Activated T-helper 1 cell treated with anti-CD3 and anti-CD28 coated beads, Interleukin-12 subunit alpha, Interleukin-12 subunit beta, Interleukin-2, Interleukin-4 antibody, amounts not matched to agents 30 ng/mL and 10 ng/mL and 1 ng/mL, durations not matched to agents 14 hours and 24 hours and 36 hours (primary cell): ENCODE measurements at regions not wholly inside any gene's neighbourhood (a gene's known extent, or its start where the extent isn't known, plus 50 kb on each side); places are given as distances from the start of the nearest gene placed in this dataset.
"Not testable (repeated sequence)": the region's sequence is repeated elsewhere in the genome, so short reads cannot be mapped to it uniquely, and the experiment has no call there.

Experiments used
- DNase-seq: peaks from one replicate; pipeline ENCODE4 v3.0.0; 2021; ENCODE audit warnings: low spot score
- H3K27ac Mint-ChIP-seq: one replicate; pipeline ENCODE4 v1.8.0; 2021; ENCODE audit warnings: mild to moderate bottlenecking, mixed read lengths
- H3K27me3 Mint-ChIP-seq: one replicate; pipeline ENCODE4 v1.8.0; 2022; ENCODE audit warnings: mild to moderate bottlenecking, moderate library complexity, mixed read lengths; ENCODE audit not compliant: insufficient read depth
- H3K36me3 Mint-ChIP-seq: one replicate; pipeline ENCODE4 v1.8.0; 2021; ENCODE audit warnings: low read depth, mixed read lengths
- H3K4me1 Mint-ChIP-seq: one replicate; pipeline ENCODE4 v1.8.0; 2021; ENCODE audit warnings: low read depth, mixed read lengths
- H3K4me3 Mint-ChIP-seq: one replicate; pipeline ENCODE4 v1.8.0; 2021; ENCODE audit warnings: mild to moderate bottlenecking, moderate library complexity, mixed read lengths
- H3K9me3 Mint-ChIP-seq: one replicate; pipeline ENCODE4 v1.8.0; 2021; ENCODE audit warnings: mixed read lengths
- intact Hi-C: fragments of 100-400 bp; cut with micrococcal nuclease; formaldehyde crosslinking; loops from one replicate; pipeline ENCODE4 v1.15.1; 2024

DNA sequence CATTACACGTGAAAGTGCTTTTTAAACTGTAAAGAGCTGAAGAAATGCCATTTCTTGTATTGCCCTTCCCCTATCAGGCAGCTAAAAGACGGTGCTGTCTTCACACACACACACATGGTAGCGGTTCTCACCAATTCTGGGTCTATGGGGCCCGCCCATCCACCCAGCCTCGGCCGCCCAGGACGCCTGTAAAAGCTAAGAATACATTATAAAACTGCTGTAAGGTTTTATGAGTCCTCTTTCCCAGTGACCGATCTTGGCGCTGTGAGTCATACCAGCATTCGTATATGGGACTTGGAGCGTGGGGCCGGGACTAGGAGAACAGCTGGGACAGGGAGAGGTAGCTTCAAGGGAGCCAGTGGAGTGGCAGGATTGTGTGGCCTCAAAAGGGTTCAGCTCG lies 149.7 kb upstream of the CADM1 start:
- H3K36me3 Mint-ChIP-seq: no peaks in the 10 kb centered on the region
- intact Hi-C loops: no loop called here
- peaks cover 14% of the 10 kb centered on the region for H3K27me3 Mint-ChIP-seq
- H3K27ac Mint-ChIP-seq: no peak overlapping the region
- no peak for DNase-seq
- no peak overlapping the region for H3K4me3 Mint-ChIP-seq
- H3K4me1 Mint-ChIP-seq: no peaks in the 10 kb centered on the region
- no peaks in the 10 kb centered on the region for H3K9me3 Mint-ChIP-seq

DNA sequence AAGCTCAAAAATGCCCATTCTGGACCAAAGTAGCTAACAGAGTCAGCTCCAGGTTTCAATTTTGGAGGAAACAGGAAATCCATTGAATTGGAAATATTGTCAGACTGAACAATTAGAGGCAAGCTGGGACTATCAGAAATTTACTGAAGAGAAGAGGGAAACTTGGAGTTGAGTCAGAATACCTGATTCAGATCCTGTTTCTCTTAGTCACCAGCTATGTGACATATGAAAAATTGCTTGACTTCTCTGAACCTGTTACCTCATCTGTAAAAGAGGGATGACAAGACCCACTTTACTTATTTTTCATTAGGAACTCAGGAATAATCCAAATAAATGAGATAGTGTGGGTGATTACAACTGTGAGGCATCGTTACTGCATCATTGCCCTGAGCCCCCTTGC lies 148.9 kb upstream of the CADM1 start:
- no peaks in the 10 kb centered on the region for H3K9me3 Mint-ChIP-seq

DNA sequence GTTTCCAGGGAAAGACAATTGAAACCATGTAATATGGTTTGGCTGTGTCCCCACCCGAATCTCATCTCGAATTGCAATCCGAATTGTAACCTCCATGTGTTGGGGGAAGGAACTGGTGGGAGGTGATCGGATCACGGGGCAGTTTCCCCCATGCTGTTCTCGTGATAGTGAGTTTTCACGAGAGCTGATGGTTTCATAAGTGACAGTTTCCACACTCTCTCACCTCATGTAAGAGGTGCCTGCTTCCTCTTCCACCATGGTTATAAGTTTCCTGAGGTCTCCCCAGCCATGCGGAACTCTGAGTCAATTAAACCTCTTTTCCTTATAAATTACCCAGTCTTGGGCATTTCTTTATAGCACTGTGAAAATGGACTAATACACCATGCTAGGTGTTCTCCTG lies 148.3 kb upstream of the CADM1 start:
- intact Hi-C loops: no loop called here
- Mint-ChIP-seq H3K27me3 (peaks cover 7% of the 10 kb centered on the region), H3K27ac (no peak overlapping the region), H3K4me1 (no peaks in the 10 kb centered on the region), H3K36me3 (no peaks in the 10 kb centered on the region), H3K9me3 (no peaks in the 10 kb centered on the region), H3K4me3 (no peak overlapping the region)
- DNase-seq: no peak

More for the DNA sequence above, 148.9 kb upstream of the CADM1 start:
- Mint-ChIP-seq H3K27me3 (peaks cover 8% of the 10 kb centered on the region), H3K27ac (no peak overlapping the region), H3K4me3 (no peak overlapping the region), H3K4me1 (no peaks in the 10 kb centered on the region), H3K36me3 (no peaks in the 10 kb centered on the region)
- DNase-seq: no peak
- intact Hi-C loops: no loop called here

DNA sequence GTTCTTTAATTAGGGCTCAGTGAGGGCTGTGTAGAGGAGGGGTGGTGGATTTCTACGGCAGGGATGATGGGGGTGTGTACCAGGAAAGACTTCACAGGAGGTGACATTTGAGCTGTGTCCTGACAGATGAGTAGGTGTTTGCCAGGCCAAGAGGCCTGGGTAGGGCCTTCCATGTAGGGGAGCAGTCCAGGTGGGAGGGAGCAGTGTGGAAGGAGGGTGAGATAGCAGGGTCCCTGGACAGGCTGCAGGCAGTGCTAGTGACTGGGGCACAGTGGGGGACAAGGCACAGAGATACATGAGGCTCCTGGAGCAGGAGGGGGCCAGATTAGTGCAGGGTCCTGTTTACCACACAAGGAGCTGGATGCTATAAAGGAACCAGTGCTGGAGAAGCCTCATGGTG lies 147.9 kb upstream of the CADM1 start:
- H3K4me1 Mint-ChIP-seq: no peaks in the 10 kb centered on the region
- no peaks in the 10 kb centered on the region for H3K9me3 Mint-ChIP-seq
- no peaks in the 10 kb centered on the region for H3K36me3 Mint-ChIP-seq
- H3K27me3 Mint-ChIP-seq: peaks cover 3% of the 10 kb centered on the region
- H3K27ac Mint-ChIP-seq: no peak overlapping the region
- intact Hi-C loops: no loop called here
- no peak overlapping the region for H3K4me3 Mint-ChIP-seq
- no peak for DNase-seq

DNA sequence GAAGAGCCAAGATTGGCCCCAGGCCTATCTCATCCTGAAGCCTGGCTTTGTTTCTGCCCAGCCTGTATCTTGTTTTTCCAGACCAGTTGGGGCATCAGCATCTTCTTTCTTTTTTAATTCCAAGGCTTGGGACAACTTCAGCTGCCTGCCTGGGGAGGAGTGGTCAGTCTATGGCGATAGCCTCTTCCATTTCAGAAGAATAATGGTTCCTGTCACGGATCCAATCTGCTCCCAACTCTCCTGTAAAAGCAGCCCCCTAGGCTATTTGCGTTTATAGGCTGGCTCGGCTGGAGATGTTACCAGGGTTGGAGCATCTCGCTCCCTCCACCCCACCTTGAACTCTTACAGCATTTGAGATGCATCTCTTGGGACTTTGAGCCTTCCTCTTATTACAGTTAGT lies 145.2 kb upstream of the CADM1 start:
- DNase-seq: no peak
- peaks cover 2% of the 10 kb centered on the region for H3K27me3 Mint-ChIP-seq
- H3K4me1 Mint-ChIP-seq: no peaks in the 10 kb centered on the region
- intact Hi-C loops: no loop called here
- H3K36me3 Mint-ChIP-seq: no peaks in the 10 kb centered on the region
- no peak overlapping the region for H3K4me3 Mint-ChIP-seq
- H3K9me3 Mint-ChIP-seq: no peaks in the 10 kb centered on the region
- no peak overlapping the region for H3K27ac Mint-ChIP-seq

DNA sequence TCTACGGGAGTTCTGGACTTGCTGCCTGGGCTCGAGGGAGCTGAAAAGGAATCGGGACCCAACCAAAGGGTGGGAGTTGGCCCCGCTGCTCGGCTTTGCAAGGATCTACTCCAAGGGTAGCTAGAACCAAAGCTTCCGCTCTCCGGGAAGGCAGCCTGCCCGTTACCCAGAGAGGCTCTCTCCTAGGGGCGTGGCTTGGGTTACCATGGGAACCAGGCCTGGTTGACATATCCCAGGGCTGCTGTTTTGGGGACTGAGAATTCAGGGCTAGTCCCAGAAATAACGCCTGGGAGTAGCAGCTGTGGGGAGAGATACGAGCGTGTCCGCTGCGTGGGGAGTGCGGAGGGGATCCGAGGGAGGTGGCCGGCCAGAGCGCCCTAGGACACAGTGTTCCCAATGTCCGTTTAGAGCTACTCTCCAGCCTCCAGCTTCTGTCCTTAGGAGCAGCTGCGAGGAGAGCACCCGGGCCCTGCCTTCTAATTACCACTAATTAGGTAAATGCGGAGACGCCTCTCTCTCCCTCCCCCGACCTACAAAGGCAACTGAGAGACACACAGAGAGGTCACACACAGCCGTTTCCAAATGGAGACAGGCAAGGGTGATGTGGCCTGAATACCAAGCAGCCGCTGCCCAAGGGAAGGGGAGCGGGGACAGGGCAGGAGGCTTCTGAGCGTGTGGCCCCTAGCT lies 141.6 kb upstream of the CADM1 start:
- H3K27ac Mint-ChIP-seq: no peak overlapping the region
- H3K4me3 Mint-ChIP-seq: no peak overlapping the region
- DNase-seq: no peak
- no peaks in the 10 kb centered on the region for H3K4me1 Mint-ChIP-seq
- H3K27me3 Mint-ChIP-seq: peaks cover 2% of the 10 kb centered on the region
- H3K9me3 Mint-ChIP-seq: no peaks in the 10 kb centered on the region
- intact Hi-C loops: no loop called here
- no peaks in the 10 kb centered on the region for H3K36me3 Mint-ChIP-seq

DNA sequence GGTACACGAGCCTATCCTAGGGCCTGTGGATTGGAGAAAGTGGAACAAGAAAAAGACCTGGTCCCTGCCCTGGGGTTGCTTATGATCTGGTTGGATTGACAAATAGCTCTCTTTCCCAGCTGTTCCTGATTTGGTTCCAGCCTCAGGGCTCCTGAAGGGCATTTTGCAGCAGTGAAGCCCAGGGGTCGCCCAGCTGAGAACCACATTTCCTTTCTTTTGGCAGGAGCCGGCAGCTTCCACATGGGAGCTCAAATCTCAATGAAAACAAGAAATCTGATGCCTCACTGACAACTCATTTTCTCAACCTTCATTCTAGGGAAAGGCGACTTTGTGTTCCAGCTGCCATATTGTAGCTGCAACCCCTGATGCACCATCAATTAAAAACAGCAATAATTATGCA lies 140.6 kb upstream of the CADM1 start:
- no peak for DNase-seq
- H3K27me3 Mint-ChIP-seq: peaks cover 2% of the 10 kb centered on the region
- intact Hi-C loops: no loop called here
- H3K9me3 Mint-ChIP-seq: no peaks in the 10 kb centered on the region
- H3K27ac Mint-ChIP-seq: no peak overlapping the region
- no peaks in the 10 kb centered on the region for H3K4me1 Mint-ChIP-seq
- H3K36me3 Mint-ChIP-seq: no peaks in the 10 kb centered on the region
- no peak overlapping the region for H3K4me3 Mint-ChIP-seq

DNA sequence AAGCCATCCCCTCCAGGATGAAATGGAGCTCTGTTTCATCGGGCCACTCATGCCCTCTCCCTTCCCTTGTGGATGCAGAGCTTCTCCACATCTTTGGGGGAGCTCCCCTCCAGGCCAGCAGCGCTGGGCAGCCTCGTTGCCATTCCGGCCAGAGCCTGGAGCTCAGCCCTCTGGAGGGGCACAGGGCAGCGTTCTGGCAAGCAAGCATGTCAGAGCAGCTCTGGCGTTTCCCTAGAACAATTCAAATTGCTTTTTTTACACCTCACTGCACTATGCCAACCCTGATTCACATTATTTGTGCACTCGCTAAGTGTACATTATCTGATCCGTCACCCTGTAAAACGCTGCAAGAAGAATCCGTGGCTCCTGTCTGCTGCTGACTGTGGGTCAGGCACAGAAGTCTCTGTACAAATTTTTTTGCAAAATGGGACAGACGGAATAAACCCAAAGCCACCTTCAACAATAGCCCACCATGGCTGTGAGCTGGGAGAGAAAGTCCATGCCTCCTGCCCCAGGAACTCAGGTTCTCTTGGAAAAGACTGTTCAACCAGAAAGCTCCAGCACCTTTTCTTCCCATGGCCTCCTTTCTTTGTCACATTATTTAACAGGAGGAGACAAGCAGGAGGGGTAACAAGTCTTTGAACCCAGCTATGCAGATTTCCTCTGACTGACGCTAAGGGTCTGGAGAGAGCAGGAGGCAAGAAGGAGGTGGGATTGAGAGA lies 139.5 kb upstream of the CADM1 start:
- no peak overlapping the region for H3K4me3 Mint-ChIP-seq
- H3K36me3 Mint-ChIP-seq: no peaks in the 10 kb centered on the region
- H3K4me1 Mint-ChIP-seq: no peaks in the 10 kb centered on the region
- H3K27me3 Mint-ChIP-seq: peaks cover 2% of the 10 kb centered on the region
- H3K9me3 Mint-ChIP-seq: no peaks in the 10 kb centered on the region
- no peak overlapping the region for H3K27ac Mint-ChIP-seq
- no peak for DNase-seq
- intact Hi-C loops: no loop called here

DNA sequence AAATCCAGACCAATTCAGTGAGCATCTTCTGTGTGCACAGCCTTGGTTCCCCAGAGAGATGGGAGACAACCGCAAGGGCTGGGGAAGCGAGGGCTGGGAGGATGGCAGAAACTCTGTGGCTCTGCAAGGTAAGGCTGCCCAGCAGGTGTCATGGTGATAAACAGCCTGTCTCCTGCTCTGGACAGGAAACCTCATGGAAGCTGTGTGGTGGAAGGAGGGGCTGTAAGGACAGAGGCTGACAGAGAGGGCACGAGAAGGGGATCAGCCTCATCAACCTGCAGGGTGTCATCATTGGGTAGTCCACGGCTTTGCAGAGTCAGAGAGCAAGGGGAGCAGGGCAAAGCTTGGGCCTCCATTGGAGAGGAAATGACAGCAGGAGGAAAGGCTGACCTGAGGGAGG lies 138.4 kb upstream of the CADM1 start:
- H3K4me3 Mint-ChIP-seq: no peak overlapping the region
- H3K36me3 Mint-ChIP-seq: no peaks in the 10 kb centered on the region
- intact Hi-C loops: no loop called here
- H3K9me3 Mint-ChIP-seq: no peaks in the 10 kb centered on the region
- H3K27me3 Mint-ChIP-seq: peaks cover 2% of the 10 kb centered on the region
- H3K4me1 Mint-ChIP-seq: no peaks in the 10 kb centered on the region
- no peak overlapping the region for H3K27ac Mint-ChIP-seq
- no peak for DNase-seq

DNA sequence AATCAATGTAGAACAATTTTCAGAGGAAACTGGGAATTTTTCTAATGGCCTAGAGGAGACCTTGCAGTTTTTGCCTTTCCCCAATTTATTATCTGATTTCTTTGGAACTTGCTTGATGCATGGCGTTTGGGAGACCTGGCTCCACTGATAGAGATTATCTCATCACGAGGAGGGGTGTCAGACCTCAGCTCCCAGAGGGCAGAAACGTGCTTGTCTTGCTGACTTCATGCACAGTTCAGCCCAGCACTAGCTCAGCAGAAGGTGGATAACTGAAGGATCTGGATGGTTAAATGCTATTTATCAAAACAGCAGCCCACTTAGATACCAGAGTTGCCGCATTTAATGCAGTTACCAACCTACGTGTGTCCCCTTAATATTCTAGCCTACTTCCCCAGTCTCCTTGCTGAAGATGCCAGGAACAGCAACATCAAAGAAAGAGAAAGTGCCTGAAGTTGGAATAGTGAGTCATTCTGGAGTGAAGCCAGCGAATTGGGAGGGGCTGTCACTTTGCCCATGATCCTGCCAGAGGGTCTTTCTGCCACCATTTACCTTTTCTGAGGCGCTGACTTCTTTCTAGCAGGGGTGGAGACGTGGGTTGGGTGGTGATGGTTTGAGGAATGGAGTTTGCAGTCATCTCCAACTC lies 133.5 kb upstream of the CADM1 start:
- intact Hi-C loops: no loop called here
- DNase-seq: no peak
- H3K9me3 Mint-ChIP-seq: no peaks in the 10 kb centered on the region
- no peaks in the 10 kb centered on the region for H3K36me3 Mint-ChIP-seq
- H3K27ac Mint-ChIP-seq: no peak overlapping the region
- no peaks in the 10 kb centered on the region for H3K4me1 Mint-ChIP-seq
- H3K4me3 Mint-ChIP-seq: no peak overlapping the region
- no peaks in the 10 kb centered on the region for H3K27me3 Mint-ChIP-seq

DNA sequence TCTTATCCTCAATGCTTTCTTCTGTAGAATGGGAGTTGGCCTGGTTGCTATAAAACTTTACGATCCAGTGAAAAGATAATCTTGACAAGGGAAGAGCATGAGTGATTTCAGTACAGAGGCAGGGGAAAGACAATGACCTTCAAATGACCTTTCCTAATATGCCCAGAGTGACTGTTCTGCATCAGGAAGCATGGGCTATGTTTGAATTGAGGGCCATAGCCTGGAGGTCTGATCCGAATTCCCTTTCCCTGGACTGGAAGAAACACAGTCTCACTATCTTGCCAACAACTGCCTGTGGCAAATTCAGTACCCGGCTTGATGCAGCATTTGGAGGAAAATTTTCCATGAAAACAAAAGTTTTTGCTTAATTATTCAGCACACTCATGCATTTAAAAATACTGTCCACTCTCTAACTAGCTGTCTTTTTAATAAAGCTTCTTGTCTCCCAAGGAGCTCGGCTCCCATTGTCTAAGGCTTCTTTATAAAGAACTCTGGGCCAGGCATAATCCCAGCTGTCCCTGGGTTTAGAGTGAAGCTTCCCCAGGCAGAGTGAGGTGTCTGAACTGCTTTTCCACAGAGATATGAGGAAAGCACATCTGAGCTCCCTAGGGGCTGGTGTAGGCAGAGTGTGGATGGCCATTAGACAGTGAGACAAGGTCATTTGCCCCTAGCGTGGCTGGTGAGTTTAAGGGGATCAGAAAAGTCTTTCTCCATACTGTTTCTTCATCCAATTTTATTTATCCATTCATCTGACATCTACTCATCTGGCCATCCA lies 132.7 kb upstream of the CADM1 start:
- H3K4me3 Mint-ChIP-seq: no peak overlapping the region
- H3K36me3 Mint-ChIP-seq: no peaks in the 10 kb centered on the region
- no peak overlapping the region for H3K27ac Mint-ChIP-seq
- no peaks in the 10 kb centered on the region for H3K27me3 Mint-ChIP-seq
- intact Hi-C loops: no loop called here
- H3K9me3 Mint-ChIP-seq: no peaks in the 10 kb centered on the region
- no peaks in the 10 kb centered on the region for H3K4me1 Mint-ChIP-seq
- no peak for DNase-seq

DNA sequence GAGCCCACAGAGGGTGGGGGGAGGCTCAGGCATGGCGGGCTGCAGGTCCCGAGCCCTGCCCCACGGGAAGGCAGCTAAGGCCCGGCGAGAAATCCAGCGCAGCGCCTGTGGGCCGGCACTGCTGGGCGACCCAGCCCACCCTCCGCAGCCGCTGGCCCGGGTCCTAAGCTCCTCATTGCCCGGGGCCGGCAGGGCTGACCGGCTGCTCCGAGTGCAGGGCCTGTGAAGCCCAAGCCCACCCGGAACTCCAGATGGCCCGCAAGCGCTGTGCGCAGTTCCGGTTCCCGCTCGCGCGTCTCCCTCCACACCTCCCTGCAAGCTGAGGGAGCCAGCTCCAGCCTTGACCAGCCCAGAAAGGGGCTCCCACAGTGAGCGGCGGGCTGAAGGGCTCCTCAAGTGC lies 129.8 kb upstream of the CADM1 start:
- intact Hi-C loops, H3K4me1 Mint-ChIP-seq, H3K9me3 Mint-ChIP-seq: not testable (repeated sequence)

DNA sequence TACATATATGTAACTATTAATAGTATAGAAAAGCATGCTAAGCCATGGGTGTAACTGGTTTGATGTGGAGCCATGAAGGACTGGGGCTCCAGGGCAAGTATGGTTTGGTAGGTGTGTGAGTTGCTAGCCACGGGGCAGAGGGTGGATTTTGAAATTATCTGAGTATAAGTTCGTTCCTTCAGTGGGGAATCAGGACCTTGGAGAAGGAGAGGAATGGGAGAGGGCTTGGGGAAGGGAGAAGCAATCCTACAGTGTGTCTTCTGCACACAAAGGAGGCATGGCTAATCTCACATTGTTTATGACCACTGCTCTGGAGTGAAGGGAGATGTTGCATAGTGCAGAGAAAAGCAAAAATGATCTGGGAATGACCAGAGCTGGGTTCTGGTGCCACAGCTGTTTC lies 127.8 kb upstream of the CADM1 start:
- no peak for DNase-seq

More for the DNA sequence above, 129.8 kb upstream of the CADM1 start:
- not testable (repeated sequence) for H3K36me3 Mint-ChIP-seq, DNase-seq, H3K4me3 Mint-ChIP-seq, H3K27ac Mint-ChIP-seq, H3K27me3 Mint-ChIP-seq

More for the DNA sequence above, 127.8 kb upstream of the CADM1 start:
- intact Hi-C loops: no loop called here
- Mint-ChIP-seq H3K4me3 (no peak overlapping the region), H3K27ac (no peak overlapping the region), H3K9me3 (no peaks in the 10 kb centered on the region), H3K36me3 (no peaks in the 10 kb centered on the region), H3K27me3 (no peaks in the 10 kb centered on the region), H3K4me1 (no peaks in the 10 kb centered on the region)
